HepG2 (cell line): ENCODE measurements at regions not wholly inside any gene's neighbourhood (a gene's known extent, or its start where the extent isn't known, plus 50 kb on each side); places are given as distances from the start of the nearest gene placed in this dataset.

Experiments
- CBX5 ChIP-seq: sonication (generic); formaldehyde crosslinking; IDR thresholded peaks from 2 replicates; pipeline ENCODE4 v1.4.0; 2020; ENCODE audit warnings: missing genetic modification reagents, borderline replicate concordance
- CSRNP1 ChIP-seq: sonication (generic); formaldehyde crosslinking; IDR thresholded peaks from 2 replicates; pipeline ENCODE4 v1.8.1; 2023; ENCODE audit warnings: mild to moderate bottlenecking, missing genetic modification reagents
- DMAP1 ChIP-seq: IDR thresholded peaks from 2 replicates; pipeline ENCODE4 v1.6.1; 2016
- HNRNPK ChIP-seq: fragments of 200-400 bp; formaldehyde crosslinking; IDR thresholded peaks from 2 replicates; pipeline ENCODE4 v1.6.1; 2018; ENCODE audit warnings: low read length, low read depth, moderate library complexity, mild to moderate bottlenecking; ENCODE audit not compliant: poor library complexity, severe bottlenecking
- KDM6A ChIP-seq: IDR thresholded peaks from 2 replicates; pipeline ENCODE4 v1.6.1; 2016; ENCODE audit warnings: low read depth
- KMT2A ChIP-seq: sonication (generic); formaldehyde crosslinking; IDR thresholded peaks from 2 replicates; pipeline ENCODE4 v1.4.0; 2020; ENCODE audit warnings: missing genetic modification reagents
- MATR3 ChIP-seq: sonication (generic); formaldehyde crosslinking; IDR thresholded peaks from 2 replicates; pipeline ENCODE4 v1.4.0; 2020; ENCODE audit warnings: missing genetic modification reagents
- TBP ChIP-seq: sonication (generic); formaldehyde crosslinking; IDR thresholded peaks from 2 replicates; pipeline ENCODE4 v1.5.0; 2020; ENCODE audit warnings: missing genetic modification reagents
- ZFP36 ChIP-seq: fragments of 150-350 bp; IDR thresholded peaks from 2 replicates; pipeline ENCODE4 v1.6.1; 2018; ENCODE audit warnings: borderline replicate concordance, low read length, low read depth; ENCODE audit not compliant: partially characterized antibody
- ZFP36L2 ChIP-seq: sonication (generic); formaldehyde crosslinking; IDR thresholded peaks from 2 replicates; pipeline ENCODE4 v1.4.0; 2020; ENCODE audit warnings: missing genetic modification reagents
- ZNF512B ChIP-seq: sonication (generic); formaldehyde crosslinking; IDR thresholded peaks from 2 replicates; pipeline ENCODE4 v1.5.1; 2020; ENCODE audit warnings: missing genetic modification reagents, mild to moderate bottlenecking, borderline replicate concordance
- ZNF747 ChIP-seq: sonication (generic); formaldehyde crosslinking; IDR thresholded peaks from 2 replicates; pipeline ENCODE4 v1.8.1; 2023; ENCODE audit warnings: missing genetic modification reagents, mild to moderate bottlenecking, borderline replicate concordance
- ZSCAN12 ChIP-seq: sonication (generic); formaldehyde crosslinking; IDR thresholded peaks from 2 replicates; pipeline ENCODE4 v1.9.0; 2021; ENCODE audit warnings: mild to moderate bottlenecking, missing genetic modification reagents
- TF ChIP-seq, protein P1 (sequence below), 2 experiments: sonication (generic) in 1 of 2; formaldehyde crosslinking in 1 of 2; IDR thresholded peaks; 2 replicates each; pipeline versions ENCODE4 v1.6.1 to v1.9.0; 2014 to 2022; ENCODE audit warnings: antibody characterized with exemption in 1 of 2, borderline replicate concordance in 1 of 2, inconsistent platforms in 1 of 2, low read depth in 1 of 2, missing genetic modification reagents in 1 of 2
- TF ChIP-seq, protein P2 (sequence below): sonication (generic); formaldehyde crosslinking; IDR thresholded peaks from 2 replicates; pipeline ENCODE4 v1.8.1; 2022; ENCODE audit warnings: mild to moderate bottlenecking, missing genetic modification reagents
- TF ChIP-seq, protein P3 (sequence below): sonication (generic); formaldehyde crosslinking; IDR thresholded peaks from 2 replicates; pipeline ENCODE4 v1.4.0; 2020; ENCODE audit warnings: mild to moderate bottlenecking, missing genetic modification reagents

DNA sequence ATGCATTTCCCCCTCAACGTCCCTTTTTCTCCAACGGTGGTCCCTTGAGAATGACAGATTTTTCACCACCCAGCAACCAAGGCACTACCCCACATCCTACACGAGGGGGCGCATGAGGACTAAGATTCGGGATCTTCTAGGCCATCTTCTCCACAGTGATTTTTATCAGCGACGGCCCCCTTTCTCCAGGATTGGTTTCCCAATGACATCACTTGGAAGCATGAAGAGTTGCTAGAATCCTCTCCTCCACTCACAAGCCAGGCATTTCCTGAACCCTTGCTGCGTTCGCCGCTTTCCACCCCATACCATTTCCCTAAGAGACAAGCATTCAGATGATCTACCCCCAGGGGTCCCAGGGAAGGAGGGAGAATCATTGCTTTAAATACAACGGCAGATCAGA, 252.0 kb downstream of the HIVEP2 start (continued):
- TF ChIP-seq, protein P1, sequence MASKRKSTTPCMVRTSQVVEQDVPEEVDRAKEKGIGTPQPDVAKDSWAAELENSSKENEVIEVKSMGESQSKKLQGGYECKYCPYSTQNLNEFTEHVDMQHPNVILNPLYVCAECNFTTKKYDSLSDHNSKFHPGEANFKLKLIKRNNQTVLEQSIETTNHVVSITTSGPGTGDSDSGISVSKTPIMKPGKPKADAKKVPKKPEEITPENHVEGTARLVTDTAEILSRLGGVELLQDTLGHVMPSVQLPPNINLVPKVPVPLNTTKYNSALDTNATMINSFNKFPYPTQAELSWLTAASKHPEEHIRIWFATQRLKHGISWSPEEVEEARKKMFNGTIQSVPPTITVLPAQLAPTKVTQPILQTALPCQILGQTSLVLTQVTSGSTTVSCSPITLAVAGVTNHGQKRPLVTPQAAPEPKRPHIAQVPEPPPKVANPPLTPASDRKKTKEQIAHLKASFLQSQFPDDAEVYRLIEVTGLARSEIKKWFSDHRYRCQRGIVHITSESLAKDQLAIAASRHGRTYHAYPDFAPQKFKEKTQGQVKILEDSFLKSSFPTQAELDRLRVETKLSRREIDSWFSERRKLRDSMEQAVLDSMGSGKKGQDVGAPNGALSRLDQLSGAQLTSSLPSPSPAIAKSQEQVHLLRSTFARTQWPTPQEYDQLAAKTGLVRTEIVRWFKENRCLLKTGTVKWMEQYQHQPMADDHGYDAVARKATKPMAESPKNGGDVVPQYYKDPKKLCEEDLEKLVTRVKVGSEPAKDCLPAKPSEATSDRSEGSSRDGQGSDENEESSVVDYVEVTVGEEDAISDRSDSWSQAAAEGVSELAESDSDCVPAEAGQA (IDR thresholded peaks at IDR 0.05; ENCODE audit: low read depth) = no peak
- TF ChIP-seq, protein P1 (CRISPR knock-in tag; IDR thresholded peaks at IDR 0.05; ENCODE audit: borderline replicate concordance) = no peak
- TF ChIP-seq ZSCAN12 (CRISPR knock-in tag) = no peak
- TF ChIP-seq, protein P2, sequence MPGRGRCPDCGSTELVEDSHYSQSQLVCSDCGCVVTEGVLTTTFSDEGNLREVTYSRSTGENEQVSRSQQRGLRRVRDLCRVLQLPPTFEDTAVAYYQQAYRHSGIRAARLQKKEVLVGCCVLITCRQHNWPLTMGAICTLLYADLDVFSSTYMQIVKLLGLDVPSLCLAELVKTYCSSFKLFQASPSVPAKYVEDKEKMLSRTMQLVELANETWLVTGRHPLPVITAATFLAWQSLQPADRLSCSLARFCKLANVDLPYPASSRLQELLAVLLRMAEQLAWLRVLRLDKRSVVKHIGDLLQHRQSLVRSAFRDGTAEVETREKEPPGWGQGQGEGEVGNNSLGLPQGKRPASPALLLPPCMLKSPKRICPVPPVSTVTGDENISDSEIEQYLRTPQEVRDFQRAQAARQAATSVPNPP = no peak
- no peak for TF ChIP-seq TBP
- no peak for TF ChIP-seq HNRNPK
- TF ChIP-seq ZFP36L2 (CRISPR knock-in tag) = no peak
- TF ChIP-seq ZNF747 (CRISPR knock-in tag) = no peak
- TF ChIP-seq KMT2A (CRISPR knock-in tag) = no peak
- no peak for TF ChIP-seq ZNF512B (CRISPR knock-in tag)
- peak; percentile 39 for TF ChIP-seq ZFP36
- TF ChIP-seq DMAP1 (CRISPR knock-in tag) = no peak
- TF ChIP-seq, protein P3, sequence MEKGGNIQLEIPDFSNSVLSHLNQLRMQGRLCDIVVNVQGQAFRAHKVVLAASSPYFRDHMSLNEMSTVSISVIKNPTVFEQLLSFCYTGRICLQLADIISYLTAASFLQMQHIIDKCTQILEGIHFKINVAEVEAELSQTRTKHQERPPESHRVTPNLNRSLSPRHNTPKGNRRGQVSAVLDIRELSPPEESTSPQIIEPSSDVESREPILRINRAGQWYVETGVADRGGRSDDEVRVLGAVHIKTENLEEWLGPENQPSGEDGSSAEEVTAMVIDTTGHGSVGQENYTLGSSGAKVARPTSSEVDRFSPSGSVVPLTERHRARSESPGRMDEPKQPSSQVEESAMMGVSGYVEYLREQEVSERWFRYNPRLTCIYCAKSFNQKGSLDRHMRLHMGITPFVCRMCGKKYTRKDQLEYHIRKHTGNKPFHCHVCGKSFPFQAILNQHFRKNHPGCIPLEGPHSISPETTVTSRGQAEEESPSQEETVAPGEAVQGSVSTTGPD (CRISPR knock-in tag) = no peak
- no peak for TF ChIP-seq MATR3 (CRISPR knock-in tag)
- TF ChIP-seq CBX5 (CRISPR knock-in tag) = no peak
- no peak for TF ChIP-seq KDM6A (CRISPR knock-in tag)
- no peak for TF ChIP-seq CSRNP1 (CRISPR knock-in tag)
